Type B pancreatic cell (in vitro differentiated cells): ENCODE measurements at regions not wholly inside any gene's neighbourhood (a gene's known extent, or its start where the extent isn't known, plus 50 kb on each side); places are given as distances from the start of the nearest gene placed in this dataset.
A peak's percentile ranks its signal among the peaks of the same experiment; 100 is the strongest.

ENCODE experiments used
- DNase-seq: peaks from one replicate; pipeline ENCODE4 v3.0.0; 2021; ENCODE audit warnings: mixed read lengths; ENCODE audit not compliant: unreplicated experiment; ENCODE audit errors: extremely low spot score
- H3K27ac Mint-ChIP-seq: 2 replicates; pipeline ENCODE4 v1.8.0; 2021; ENCODE audit warnings: mild to moderate bottlenecking, mixed read lengths
- H3K27me3 Mint-ChIP-seq: 2 replicates; pipeline ENCODE4 v1.8.0; 2021; ENCODE audit warnings: mixed read lengths
- H3K36me3 Mint-ChIP-seq: 2 replicates; pipeline ENCODE4 v1.8.0; 2021; ENCODE audit warnings: mixed read lengths
- H3K4me1 Mint-ChIP-seq: one replicate; pipeline ENCODE4 v1.8.0; 2021; ENCODE audit warnings: mixed read lengths; ENCODE audit not compliant: unreplicated experiment
- H3K4me3 Mint-ChIP-seq: 2 replicates; pipeline ENCODE4 v1.8.0; 2021; ENCODE audit warnings: mild to moderate bottlenecking, mixed read lengths
- H3K9me3 Mint-ChIP-seq: 2 replicates; pipeline ENCODE4 v1.8.0; 2021; ENCODE audit warnings: mixed read lengths
- TF ChIP-seq, protein P1 (sequence below): fragments of 200-600 bp; sonication (generic); conservative IDR thresholded peaks from 2 replicates; pipeline ENCODE4 v1.5.0; 2021; ENCODE audit warnings: antibody characterized with exemption, mild to moderate bottlenecking

DNA sequence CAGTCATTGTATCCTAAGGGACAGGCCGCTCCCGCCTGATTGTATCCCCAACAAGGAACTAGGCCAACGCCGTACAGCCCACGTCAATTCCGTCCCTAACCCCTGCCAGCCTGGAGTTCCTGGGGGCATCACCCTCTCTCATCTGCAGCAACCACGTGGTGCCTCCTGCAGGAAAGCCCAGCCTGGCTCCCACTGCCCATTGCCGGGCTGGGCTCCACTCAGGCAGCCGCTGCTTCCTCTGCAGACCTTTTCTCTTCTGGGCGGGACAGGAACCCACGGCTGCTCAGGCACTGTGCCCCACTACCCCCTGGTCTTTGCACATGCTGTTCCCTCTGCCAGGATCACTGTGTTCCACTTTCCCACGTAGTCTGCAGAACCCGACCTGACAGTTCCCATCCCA is 212.2 kb downstream of the TFCP2L1 start:
- H3K27me3 Mint-ChIP-seq: peaks cover 14% of the 10 kb centered on the region

DNA sequence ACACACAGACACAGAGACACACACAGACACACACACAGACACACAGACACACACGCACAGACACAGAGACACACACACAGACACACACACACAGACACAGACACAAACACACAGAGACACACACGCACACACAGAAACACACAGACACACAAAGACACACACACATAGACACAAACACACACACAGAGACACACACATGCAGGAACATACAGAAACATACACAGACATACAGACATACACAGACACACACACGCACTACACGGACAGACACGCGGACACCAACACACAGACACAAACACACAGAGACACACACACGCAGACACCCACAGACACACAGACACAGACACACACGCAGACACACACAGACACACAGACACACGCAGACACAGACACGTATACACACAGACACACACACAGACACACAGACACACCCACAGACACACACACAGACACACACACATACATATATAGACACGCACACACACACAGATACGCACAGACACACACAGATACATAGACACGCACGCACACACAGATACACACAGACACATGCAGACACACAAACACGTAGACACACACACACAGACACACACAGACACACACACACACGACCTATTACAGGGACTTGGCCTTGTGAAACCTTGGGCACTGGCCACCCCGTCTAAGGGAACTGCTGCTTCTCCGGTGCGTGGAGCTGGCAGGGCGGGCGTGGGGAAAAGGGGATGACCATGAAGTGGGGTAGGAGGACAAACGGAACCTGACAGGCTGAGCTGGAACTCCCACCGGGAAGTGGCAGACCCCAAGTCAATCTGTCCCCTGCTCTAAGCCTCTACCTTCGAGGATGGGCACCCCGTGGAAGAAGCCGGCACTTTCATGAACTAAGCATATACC is 211.4 kb downstream of the TFCP2L1 start:
- DNase-seq: no peak
- Mint-ChIP-seq H3K36me3 (no peaks in the 10 kb centered on the region), H3K4me1 (peaks cover 18% of the 10 kb centered on the region), H3K9me3 (no peaks in the 10 kb centered on the region), H3K4me3 (no peak overlapping the region), H3K27ac (no peak overlapping the region), H3K27me3 (peaks cover 8% of the 10 kb centered on the region)
- TF ChIP-seq, protein P1, sequence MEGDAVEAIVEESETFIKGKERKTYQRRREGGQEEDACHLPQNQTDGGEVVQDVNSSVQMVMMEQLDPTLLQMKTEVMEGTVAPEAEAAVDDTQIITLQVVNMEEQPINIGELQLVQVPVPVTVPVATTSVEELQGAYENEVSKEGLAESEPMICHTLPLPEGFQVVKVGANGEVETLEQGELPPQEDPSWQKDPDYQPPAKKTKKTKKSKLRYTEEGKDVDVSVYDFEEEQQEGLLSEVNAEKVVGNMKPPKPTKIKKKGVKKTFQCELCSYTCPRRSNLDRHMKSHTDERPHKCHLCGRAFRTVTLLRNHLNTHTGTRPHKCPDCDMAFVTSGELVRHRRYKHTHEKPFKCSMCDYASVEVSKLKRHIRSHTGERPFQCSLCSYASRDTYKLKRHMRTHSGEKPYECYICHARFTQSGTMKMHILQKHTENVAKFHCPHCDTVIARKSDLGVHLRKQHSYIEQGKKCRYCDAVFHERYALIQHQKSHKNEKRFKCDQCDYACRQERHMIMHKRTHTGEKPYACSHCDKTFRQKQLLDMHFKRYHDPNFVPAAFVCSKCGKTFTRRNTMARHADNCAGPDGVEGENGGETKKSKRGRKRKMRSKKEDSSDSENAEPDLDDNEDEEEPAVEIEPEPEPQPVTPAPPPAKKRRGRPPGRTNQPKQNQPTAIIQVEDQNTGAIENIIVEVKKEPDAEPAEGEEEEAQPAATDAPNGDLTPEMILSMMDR: no peak

More for the DNA sequence above, 212.2 kb downstream of the TFCP2L1 start:
- peaks cover 18% of the 10 kb centered on the region for H3K4me1 Mint-ChIP-seq
- H3K4me3 Mint-ChIP-seq: no peak overlapping the region
- no peaks in the 10 kb centered on the region for H3K9me3 Mint-ChIP-seq
- no peak overlapping the region for H3K27ac Mint-ChIP-seq
- TF ChIP-seq, protein P1: no peak
- no peak for DNase-seq
- no peaks in the 10 kb centered on the region for H3K36me3 Mint-ChIP-seq

DNA sequence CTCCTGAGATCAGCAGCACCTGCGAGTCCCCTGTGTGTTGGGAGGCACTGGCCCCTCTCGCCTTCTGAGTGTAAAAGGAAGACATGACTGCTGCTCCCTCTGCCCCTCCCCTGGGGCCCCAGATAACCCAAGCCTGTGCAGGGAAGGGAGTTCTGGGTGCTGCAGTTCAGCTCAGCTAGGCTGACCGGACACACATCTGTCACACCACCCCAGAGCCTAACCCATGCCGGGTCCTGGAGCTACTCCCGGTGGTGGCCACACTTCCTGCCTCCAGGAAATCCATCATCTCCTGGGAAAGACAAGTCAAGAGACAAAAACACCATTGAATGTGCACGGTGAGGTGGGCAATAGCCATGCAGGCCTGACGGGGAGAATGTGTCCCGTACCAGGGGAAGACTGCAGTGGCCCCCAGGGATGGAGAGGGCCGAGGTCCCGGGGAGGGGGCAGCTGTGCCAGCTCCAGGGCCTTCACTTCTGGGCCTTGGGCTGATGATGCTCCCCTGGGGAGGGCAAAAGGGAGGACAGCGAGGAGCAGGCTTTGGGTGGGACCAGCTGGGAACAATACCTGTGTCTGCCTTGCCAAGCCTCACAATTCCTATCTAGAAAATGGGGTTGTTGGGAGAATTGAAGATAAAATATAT is 210.6 kb downstream of the TFCP2L1 start:
- Mint-ChIP-seq H3K27me3 (peaks cover 4% of the 10 kb centered on the region), H3K9me3 (no peaks in the 10 kb centered on the region), H3K4me1 (peaks cover 24% of the 10 kb centered on the region), H3K4me3 (no peak overlapping the region), H3K36me3 (no peaks in the 10 kb centered on the region), H3K27ac (no peak overlapping the region)
- TF ChIP-seq, protein P1: no peak
- DNase-seq: no peak

DNA sequence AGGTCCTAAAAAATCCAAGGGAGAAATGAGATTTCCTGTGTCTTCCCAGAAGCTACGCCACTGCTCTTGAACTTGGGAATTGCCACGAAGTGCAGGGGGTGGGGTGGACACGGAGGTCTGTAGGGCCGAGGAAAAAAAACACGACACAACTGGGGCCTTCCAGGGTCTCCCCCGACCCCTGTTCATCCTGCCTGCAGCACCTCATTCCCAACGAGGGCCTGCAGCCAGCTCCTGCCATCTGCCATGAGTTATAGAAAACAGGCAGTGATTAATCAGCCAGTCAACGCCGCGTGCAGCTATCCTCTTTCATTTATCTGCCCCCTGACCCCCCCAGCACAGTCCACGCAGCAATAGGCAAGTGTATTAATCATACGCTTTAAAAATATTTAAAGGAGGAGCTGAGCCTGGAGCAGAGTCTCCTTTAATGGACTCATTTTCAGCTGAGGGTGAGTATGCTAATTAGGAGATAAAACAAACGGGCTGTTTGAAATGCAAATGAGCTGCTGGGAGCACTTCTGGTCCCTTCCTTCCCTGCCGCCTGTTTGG is 209.9 kb downstream of the TFCP2L1 start:
- H3K27ac Mint-ChIP-seq: peak overlapping the region; percentile 51
- H3K27me3 Mint-ChIP-seq: peaks cover 10% of the 10 kb centered on the region
- no peaks in the 10 kb centered on the region for H3K36me3 Mint-ChIP-seq

More for the DNA sequence above, 209.9 kb downstream of the TFCP2L1 start:
- peaks cover 31% of the 10 kb centered on the region for H3K4me1 Mint-ChIP-seq
- no peak for DNase-seq
- TF ChIP-seq, protein P1: no peak
- H3K4me3 Mint-ChIP-seq: peak overlapping the region; percentile 49
- no peaks in the 10 kb centered on the region for H3K9me3 Mint-ChIP-seq
